Parathyroid adenoma (tissue), 2 donors: ENCODE measurements at regions not wholly inside any gene's neighbourhood (a gene's known extent, or its start where the extent isn't known, plus 50 kb on each side); places are given as distances from the start of the nearest gene placed in this dataset.

Experiments used
- H2AFZ ChIP-seq: fragments of 300-600 bp; sonication (generic); one replicate; pipeline ENCODE4 v1.7.0; 2017; ENCODE audit warnings: antibody characterized with exemption, mild to moderate bottlenecking
- H3K27ac ChIP-seq: fragments of 300-600 bp; sonication (generic); one replicate; pipeline ENCODE4 v1.7.0; 2017
- H3K27me3 ChIP-seq: fragments of 300-600 bp; sonication (generic); one replicate; pipeline ENCODE4 v1.7.0; 2017; ENCODE audit warnings: low read length; ENCODE audit not compliant: control insufficient read depth, insufficient read depth
- H3K36me3 ChIP-seq: fragments of 300-600 bp; sonication (generic); one replicate; pipeline ENCODE4 v1.7.0; 2017; ENCODE audit warnings: low read length; ENCODE audit not compliant: control insufficient read depth, insufficient read depth
- H3K4me1 ChIP-seq: fragments of 300-600 bp; sonication (generic); one replicate; pipeline ENCODE4 v1.7.0; 2017; ENCODE audit warnings: control low read depth
- H3K4me2 ChIP-seq: fragments of 300-600 bp; sonication (generic); one replicate; pipeline ENCODE4 v1.7.0; 2017; ENCODE audit warnings: low read length
- H3K4me3 ChIP-seq: fragments of 300-600 bp; sonication (generic); one replicate; pipeline ENCODE4 v1.7.0; 2017; ENCODE audit warnings: low read depth, low read length
- H3K79me2 ChIP-seq: fragments of 300-600 bp; sonication (generic); one replicate; pipeline ENCODE4 v1.7.0; 2017; ENCODE audit warnings: control low read depth
- H3K9ac ChIP-seq: fragments of 300-600 bp; sonication (generic); one replicate; pipeline ENCODE4 v1.7.0; 2017; ENCODE audit warnings: mild to moderate bottlenecking
- H3K9me3 ChIP-seq: fragments of 300-600 bp; sonication (generic); one replicate; pipeline ENCODE4 v1.7.0; 2017; ENCODE audit warnings: low read length; ENCODE audit not compliant: control insufficient read depth
- CTCF ChIP-seq: fragments of 300-600 bp; sonication (generic); IDR thresholded peaks from one replicate; pipeline ENCODE4 v1.7.0; 2017; ENCODE audit warnings: antibody characterized with exemption, mild to moderate bottlenecking
- donor health status: primary hyperparathyroidism.

- TF ChIP-seq CTCF, result no peak
- H3K9ac ChIP-seq, result no peak overlapping the region
- H3K79me2 ChIP-seq, result no peaks in the 10 kb centered on the region
- no peak overlapping the region for H3K4me3 ChIP-seq
- H2AFZ ChIP-seq, result no peak overlapping the region
- no peaks in the 10 kb centered on the region for H3K36me3 ChIP-seq
- no peaks in the 10 kb centered on the region for H3K27me3 ChIP-seq
- no peak overlapping the region for H3K27ac ChIP-seq
- no peaks in the 10 kb centered on the region for H3K4me1 ChIP-seq
- H3K4me2 ChIP-seq, result no peak overlapping the region
- H3K9me3 ChIP-seq, result no peaks in the 10 kb centered on the region
These were observed 58.1 kb upstream of the ERG start for GRCh38 chr21:38556390-38556789.

GRCh38 chr21:38561205-38561604, 62.9 kb upstream of the ERG start:
- no peak overlapping the region for H3K4me2 ChIP-seq
- H3K4me3 ChIP-seq, result no peak overlapping the region
- no peaks in the 10 kb centered on the region for H3K27me3 ChIP-seq
- no peak overlapping the region for H3K27ac ChIP-seq
- no peak for TF ChIP-seq CTCF
- no peaks in the 10 kb centered on the region for H3K4me1 ChIP-seq
- no peaks in the 10 kb centered on the region for H3K79me2 ChIP-seq
- no peaks in the 10 kb centered on the region for H3K9me3 ChIP-seq
- H3K9ac ChIP-seq, result no peak overlapping the region
- H3K36me3 ChIP-seq, result no peaks in the 10 kb centered on the region
- H2AFZ ChIP-seq, result no peak overlapping the region

GRCh38 chr21:38561613-38562581, 63.6 kb upstream of the ERG start:
- Histone ChIP-seq H3K9ac (no peak overlapping the region), H3K9me3 (no peaks in the 10 kb centered on the region), H3K36me3 (no peaks in the 10 kb centered on the region), H3K27me3 (no peaks in the 10 kb centered on the region), H3K27ac (no peak overlapping the region), H3K4me1 (no peaks in the 10 kb centered on the region), H3K4me3 (no peak overlapping the region), H3K4me2 (no peak overlapping the region), H2AFZ (no peak overlapping the region), H3K79me2 (no peaks in the 10 kb centered on the region)
- no peak for TF ChIP-seq CTCF

GRCh38 chr21:38567335-38567969, 69.2 kb upstream of the ERG start:
- H3K27ac ChIP-seq, result no peak overlapping the region

More at GRCh38 chr21:38567335-38567969, 69.2 kb upstream of the ERG start:
- no peak overlapping the region for H2AFZ ChIP-seq
- no peak overlapping the region for H3K4me2 ChIP-seq
- H3K27me3 ChIP-seq, result no peaks in the 10 kb centered on the region
- no peak overlapping the region for H3K9ac ChIP-seq
- no peaks in the 10 kb centered on the region for H3K79me2 ChIP-seq
- no peak overlapping the region for H3K4me3 ChIP-seq
- no peaks in the 10 kb centered on the region for H3K9me3 ChIP-seq
- H3K36me3 ChIP-seq, result no peaks in the 10 kb centered on the region
- no peak for TF ChIP-seq CTCF
- no peaks in the 10 kb centered on the region for H3K4me1 ChIP-seq
